HS-27A (cell line): ENCODE measurements at regions not wholly inside any gene's neighbourhood (a gene's known extent, or its start where the extent isn't known, plus 50 kb on each side); places are given as distances from the start of the nearest gene placed in this dataset.
"Not testable (repeated sequence)": the region's sequence is repeated elsewhere in the genome, so short reads cannot be mapped to it uniquely, and the experiment has no call there.

ENCODE experiments used
- DNase-seq: peaks from one replicate; pipeline ENCODE4 v3.0.0-alpha.2; 2012; ENCODE audit warnings: low read depth, missing footprints

- DNase-seq = no peak
Measured at GRCh38 chr1:38500891-38501290, 358.7 kb downstream of the RRAGC start.

GRCh38 chr1:38500352-38500751 lies 359.2 kb downstream of the RRAGC start:
- DNase-seq = no peak

- no peak for DNase-seq
Measured at GRCh38 chr1:38498686-38499085, 360.9 kb downstream of the RRAGC start.

GRCh38 chr1:38497921-38498656 lies 361.5 kb downstream of the RRAGC start:
- DNase-seq = no peak

- DNase-seq = not testable (repeated sequence)
Measured at GRCh38 chr1:38493306-38493705, 366.3 kb downstream of the RRAGC start.

- no peak for DNase-seq
Measured at GRCh38 chr1:38489844-38490270, 369.7 kb downstream of the RRAGC start.

- DNase-seq = no peak
Measured at GRCh38 chr1:38488162-38488898, 371.2 kb downstream of the RRAGC start.

GRCh38 chr1:38487396-38487795 lies 372.2 kb downstream of the RRAGC start:
- no peak for DNase-seq

GRCh38 chr1:38486085-38486484 lies 373.5 kb downstream of the RRAGC start:
- DNase-seq = no peak

GRCh38 chr1:38481871-38482826 lies 377.4 kb downstream of the RRAGC start:
- no peak for DNase-seq

- DNase-seq = not testable (repeated sequence)
Measured at GRCh38 chr1:38479662-38480061, 379.9 kb downstream of the RRAGC start.

GRCh38 chr1:38477811-38478210 lies 381.8 kb downstream of the RRAGC start:
- DNase-seq = no peak

GRCh38 chr1:38476850-38477178 lies 382.8 kb downstream of the RRAGC start:
- DNase-seq = no peak

- DNase-seq = no peak
Measured at GRCh38 chr1:38476111-38476849, 383.3 kb downstream of the RRAGC start.

- DNase-seq = no peak
Measured at GRCh38 chr1:38475624-38476005, 384.0 kb downstream of the RRAGC start.

GRCh38 chr1:38474738-38475623 lies 384.6 kb downstream of the RRAGC start:
- DNase-seq = no peak

- no peak for DNase-seq
Measured at GRCh38 chr1:38466487-38466886, 393.1 kb downstream of the RRAGC start.

- DNase-seq = no peak
Measured at GRCh38 chr1:38465460-38465859, 394.1 kb downstream of the RRAGC start.

- DNase-seq = no peak
Measured at GRCh38 chr1:38464071-38464661, 395.4 kb downstream of the RRAGC start.

GRCh38 chr1:38463074-38463473 lies 396.5 kb downstream of the RRAGC start:
- no peak for DNase-seq

GRCh38 chr1:38456531-38456876 lies 403.1 kb downstream of the RRAGC start:
- no peak for DNase-seq
